Nephron (organoid): ENCODE measurements at regions not wholly inside any gene's neighbourhood (a gene's known extent, or its start where the extent isn't known, plus 50 kb on each side); places are given as distances from the start of the nearest gene placed in this dataset.

Experiments
- H3K27ac Mint-ChIP-seq, 3 experiments: 2 replicates each; pipeline ENCODE4 v1.8.0; 2020; ENCODE audit warnings: mixed read lengths in 3 of 3, mild to moderate bottlenecking in 2 of 3, moderate library complexity in 1 of 3
- H3K27me3 Mint-ChIP-seq: 2 replicates; pipeline ENCODE4 v1.8.0; 2021; ENCODE audit warnings: low read depth, mild to moderate bottlenecking, moderate library complexity, mixed read lengths
- H3K36me3 Mint-ChIP-seq: 2 replicates; pipeline ENCODE4 v1.8.0; 2020; ENCODE audit warnings: low read depth, mixed read lengths
- H3K4me1 Mint-ChIP-seq: 2 replicates; pipeline ENCODE4 v1.8.0; 2020; ENCODE audit warnings: mixed read lengths
- H3K4me3 Mint-ChIP-seq, 3 experiments: 2 replicates each; pipeline ENCODE4 v1.8.0; 2020; ENCODE audit warnings: mild to moderate bottlenecking in 3 of 3, mixed read lengths in 3 of 3, moderate library complexity in 2 of 3
- H3K9me3 Mint-ChIP-seq: 2 replicates; pipeline ENCODE4 v1.8.0; 2020; ENCODE audit warnings: mixed read lengths
- CTCF ChIP-seq, 3 experiments: fragments of 200-600 bp; sonication (generic); IDR thresholded peaks; one replicate each; pipeline ENCODE4 v1.5.0; 2021; ENCODE audit warnings: antibody characterized with exemption in 3 of 3; ENCODE audit not compliant: unreplicated experiment in 3 of 3

- Mint-ChIP-seq H3K36me3 (no peaks in the 10 kb centered on the region), H3K27me3 (no peaks in the 10 kb centered on the region), H3K4me3 (no peak overlapping the region), H3K4me1 (no peaks in the 10 kb centered on the region), H3K27ac (no peak overlapping the region), H3K9me3 (no peaks in the 10 kb centered on the region)
- TF ChIP-seq CTCF (IDR thresholded peaks at IDR 0.05; ENCODE audit: unreplicated experiment in 3 of 3) = peak; percentile 10 to 29 (median 22)
Measured at GRCh38 chr3:70120357-70120966, 120.9 kb downstream of the SAMMSON start.

GRCh38 chr3:70127192-70127591, 127.7 kb downstream of the SAMMSON start:
- Mint-ChIP-seq H3K27ac (no peak overlapping the region), H3K4me3 (no peak overlapping the region), H3K4me1 (no peaks in the 10 kb centered on the region), H3K36me3 (no peaks in the 10 kb centered on the region), H3K9me3 (no peaks in the 10 kb centered on the region), H3K27me3 (peaks cover 3% of the 10 kb centered on the region)
- TF ChIP-seq CTCF (IDR thresholded peaks at IDR 0.05; ENCODE audit: unreplicated experiment in 3 of 3) = no peak

- H3K9me3 Mint-ChIP-seq = no peaks in the 10 kb centered on the region
- no peaks in the 10 kb centered on the region for H3K27me3 Mint-ChIP-seq
- H3K36me3 Mint-ChIP-seq = no peaks in the 10 kb centered on the region
- no peak overlapping the region for H3K27ac Mint-ChIP-seq
- no peak for TF ChIP-seq CTCF (IDR thresholded peaks at IDR 0.05; ENCODE audit: unreplicated experiment in 3 of 3)
- H3K4me1 Mint-ChIP-seq = no peaks in the 10 kb centered on the region
- no peak overlapping the region for H3K4me3 Mint-ChIP-seq
Measured at GRCh38 chr3:70137366-70137765, 137.8 kb downstream of the SAMMSON start.

GRCh38 chr3:70138606-70139005, 139.1 kb downstream of the SAMMSON start:
- no peak for TF ChIP-seq CTCF (IDR thresholded peaks at IDR 0.05; ENCODE audit: unreplicated experiment in 3 of 3)
- no peaks in the 10 kb centered on the region for H3K27me3 Mint-ChIP-seq
- no peaks in the 10 kb centered on the region for H3K9me3 Mint-ChIP-seq
- H3K27ac Mint-ChIP-seq = no peak overlapping the region
- no peaks in the 10 kb centered on the region for H3K4me1 Mint-ChIP-seq
- H3K36me3 Mint-ChIP-seq = no peaks in the 10 kb centered on the region
- H3K4me3 Mint-ChIP-seq = no peak overlapping the region
